Chondrocyte (in vitro differentiated cells): ENCODE measurements at regions not wholly inside any gene's neighbourhood (a gene's known extent, or its start where the extent isn't known, plus 50 kb on each side); places are given as distances from the start of the nearest gene placed in this dataset.

Experiments
- DNase-seq: peaks from one replicate; pipeline ENCODE4 v3.0.0; 2021; ENCODE audit warnings: mixed read lengths, low spot score
- H3K27ac Mint-ChIP-seq: one replicate; pipeline ENCODE4 v1.8.0; 2021; ENCODE audit warnings: mild to moderate bottlenecking, moderate library complexity, mixed read lengths; ENCODE audit not compliant: unreplicated experiment
- H3K27me3 Mint-ChIP-seq: 2 replicates; pipeline ENCODE4 v1.8.0; 2021; ENCODE audit warnings: low read depth, mixed read lengths
- H3K36me3 Mint-ChIP-seq: 2 replicates; pipeline ENCODE4 v1.8.0; 2021; ENCODE audit warnings: low read depth, mixed read lengths
- H3K4me1 Mint-ChIP-seq: 2 replicates; pipeline ENCODE4 v1.8.0; 2021; ENCODE audit warnings: low read depth, mild to moderate bottlenecking, mixed read lengths
- H3K4me3 Mint-ChIP-seq: one replicate; pipeline ENCODE4 v1.8.0; 2021; ENCODE audit warnings: mild to moderate bottlenecking, moderate library complexity, mixed read lengths; ENCODE audit not compliant: unreplicated experiment
- H3K9me3 Mint-ChIP-seq: 2 replicates; pipeline ENCODE4 v1.8.0; 2021; ENCODE audit warnings: low read depth, mixed read lengths
- TF ChIP-seq, protein P1 (sequence below): fragments of 200-600 bp; sonication (generic); IDR thresholded peaks from 2 replicates; pipeline ENCODE4 v1.5.0; 2021; ENCODE audit warnings: antibody characterized with exemption, mild to moderate bottlenecking, moderate library complexity

DNA sequence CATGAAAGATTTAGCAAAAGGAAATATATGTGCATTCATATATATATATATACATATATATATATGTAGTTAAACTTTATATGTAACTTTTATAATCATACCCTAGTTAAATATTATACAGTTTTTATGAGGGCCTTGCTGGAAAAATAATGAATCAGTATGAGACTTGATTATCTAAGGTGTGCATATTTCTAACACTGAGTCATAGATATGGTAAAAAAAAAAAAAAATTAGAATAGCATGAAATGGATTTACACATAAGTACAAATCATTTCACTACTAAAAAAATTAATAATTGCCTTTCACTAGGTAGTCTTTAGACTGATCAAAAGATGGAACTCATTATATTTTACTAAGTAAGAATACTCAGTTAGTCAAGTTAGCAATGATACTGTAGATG is 51.3 kb upstream of the DST start:
- no peak overlapping the region for H3K4me3 Mint-ChIP-seq
- TF ChIP-seq, protein P1, sequence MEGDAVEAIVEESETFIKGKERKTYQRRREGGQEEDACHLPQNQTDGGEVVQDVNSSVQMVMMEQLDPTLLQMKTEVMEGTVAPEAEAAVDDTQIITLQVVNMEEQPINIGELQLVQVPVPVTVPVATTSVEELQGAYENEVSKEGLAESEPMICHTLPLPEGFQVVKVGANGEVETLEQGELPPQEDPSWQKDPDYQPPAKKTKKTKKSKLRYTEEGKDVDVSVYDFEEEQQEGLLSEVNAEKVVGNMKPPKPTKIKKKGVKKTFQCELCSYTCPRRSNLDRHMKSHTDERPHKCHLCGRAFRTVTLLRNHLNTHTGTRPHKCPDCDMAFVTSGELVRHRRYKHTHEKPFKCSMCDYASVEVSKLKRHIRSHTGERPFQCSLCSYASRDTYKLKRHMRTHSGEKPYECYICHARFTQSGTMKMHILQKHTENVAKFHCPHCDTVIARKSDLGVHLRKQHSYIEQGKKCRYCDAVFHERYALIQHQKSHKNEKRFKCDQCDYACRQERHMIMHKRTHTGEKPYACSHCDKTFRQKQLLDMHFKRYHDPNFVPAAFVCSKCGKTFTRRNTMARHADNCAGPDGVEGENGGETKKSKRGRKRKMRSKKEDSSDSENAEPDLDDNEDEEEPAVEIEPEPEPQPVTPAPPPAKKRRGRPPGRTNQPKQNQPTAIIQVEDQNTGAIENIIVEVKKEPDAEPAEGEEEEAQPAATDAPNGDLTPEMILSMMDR, result no peak
- peaks cover 11% of the 10 kb centered on the region for H3K36me3 Mint-ChIP-seq
- H3K4me1 Mint-ChIP-seq, result peaks cover 57% of the 10 kb centered on the region
- H3K9me3 Mint-ChIP-seq, result peaks cover 2% of the 10 kb centered on the region
- H3K27me3 Mint-ChIP-seq, result no peaks in the 10 kb centered on the region
- DNase-seq, result no peak
- H3K27ac Mint-ChIP-seq, result no peak overlapping the region

DNA sequence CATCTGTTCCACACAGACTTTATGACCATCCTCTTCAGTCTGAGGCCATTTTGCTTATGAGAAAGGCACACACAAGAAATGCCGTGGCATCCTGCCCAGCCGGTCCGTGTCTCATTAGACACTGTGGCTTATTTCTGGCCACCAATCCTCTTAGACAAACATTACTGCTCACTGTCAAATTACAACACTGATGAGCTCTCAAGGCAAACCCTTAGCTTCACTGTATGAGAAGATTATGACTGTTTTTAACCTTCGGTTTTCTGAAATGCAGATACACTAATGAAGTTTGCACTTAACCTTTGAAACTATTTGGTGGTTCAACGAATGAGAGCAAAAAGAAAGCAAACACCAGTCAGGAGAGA is 50.5 kb upstream of the DST start:
- Mint-ChIP-seq H3K4me3 (peak overlapping the region; percentile 56), H3K36me3 (peaks cover 11% of the 10 kb centered on the region), H3K4me1 (peaks cover 59% of the 10 kb centered on the region), H3K27ac (peak overlapping the region; percentile 91), H3K9me3 (peaks cover 2% of the 10 kb centered on the region), H3K27me3 (no peaks in the 10 kb centered on the region)
- DNase-seq, result no peak
- TF ChIP-seq, protein P1, result no peak

DNA sequence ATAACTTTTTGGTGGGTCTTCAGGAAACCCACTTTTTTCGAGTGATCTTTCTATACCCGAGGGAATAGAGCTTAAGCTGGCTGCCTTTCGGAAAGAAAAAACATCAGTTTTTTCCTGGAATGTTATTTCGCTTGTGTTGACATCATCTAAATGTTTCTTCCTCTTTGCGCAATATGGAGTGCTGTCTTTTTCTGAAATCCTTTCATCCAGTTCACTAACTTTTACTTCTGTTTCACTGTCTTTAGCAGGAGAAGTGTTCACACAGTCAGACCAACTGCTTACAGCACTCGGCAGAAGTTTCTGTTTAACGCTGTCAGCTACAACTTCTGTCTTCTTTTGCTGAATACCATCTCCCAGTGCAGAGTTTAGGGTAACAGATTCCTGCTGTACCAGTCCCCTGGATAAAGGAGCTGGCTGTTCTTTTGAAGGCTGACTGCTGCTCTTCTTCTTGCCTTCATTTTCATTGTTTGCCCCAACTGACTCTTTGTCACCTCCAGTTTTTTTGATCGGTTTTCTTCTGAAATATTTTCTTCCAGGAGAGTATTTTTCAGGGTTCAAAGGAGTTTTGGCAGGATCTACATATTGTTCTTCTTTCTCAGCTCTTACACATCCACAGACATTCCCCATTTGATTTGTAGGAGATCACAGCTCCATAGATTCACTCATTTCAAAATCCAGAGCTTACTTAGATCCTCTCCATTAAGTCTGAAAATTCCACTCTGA is 50.0 kb upstream of the DST start:
- peak overlapping the region; percentile 91 for H3K27ac Mint-ChIP-seq
- H3K9me3 Mint-ChIP-seq, result peaks cover 2% of the 10 kb centered on the region
- TF ChIP-seq, protein P1, result no peak
- peak overlapping the region; percentile 56 for H3K4me3 Mint-ChIP-seq
- peaks cover 61% of the 10 kb centered on the region for H3K4me1 Mint-ChIP-seq
- H3K36me3 Mint-ChIP-seq, result peaks cover 11% of the 10 kb centered on the region
- H3K27me3 Mint-ChIP-seq, result no peaks in the 10 kb centered on the region
- no peak for DNase-seq
